Middle frontal gyrus (tissue), 1 donor: ENCODE measurements at regions not wholly inside any gene's neighbourhood (a gene's known extent, or its start where the extent isn't known, plus 50 kb on each side); places are given as distances from the start of the nearest gene placed in this dataset.

Experiments
- DNase-seq: peaks from one replicate; pipeline ENCODE4 v3.0.0-alpha.2; 2015; ENCODE audit warnings: low spot score; ENCODE audit errors: extremely low spot score

DNA sequence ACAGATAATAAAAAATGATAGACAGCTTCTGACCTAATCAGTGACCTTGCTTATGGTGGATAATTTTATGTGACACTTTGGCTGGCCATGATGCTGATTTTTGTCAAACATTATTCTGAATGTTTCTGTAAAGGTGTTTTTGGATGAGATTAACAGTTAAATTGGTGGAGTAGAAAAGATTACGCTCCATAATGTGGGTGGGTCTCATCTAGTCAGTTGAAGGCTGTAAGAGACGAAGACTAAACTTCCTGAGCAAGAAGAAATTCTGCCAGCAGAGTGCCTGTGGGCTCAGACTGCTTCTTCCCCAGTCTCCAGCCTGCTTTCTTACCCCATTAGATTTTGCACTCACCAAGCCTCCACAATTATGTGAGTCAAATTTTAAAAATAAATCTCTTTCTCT lies 214.9 kb upstream of the ITGA4 start:
- DNase-seq = no peak

DNA sequence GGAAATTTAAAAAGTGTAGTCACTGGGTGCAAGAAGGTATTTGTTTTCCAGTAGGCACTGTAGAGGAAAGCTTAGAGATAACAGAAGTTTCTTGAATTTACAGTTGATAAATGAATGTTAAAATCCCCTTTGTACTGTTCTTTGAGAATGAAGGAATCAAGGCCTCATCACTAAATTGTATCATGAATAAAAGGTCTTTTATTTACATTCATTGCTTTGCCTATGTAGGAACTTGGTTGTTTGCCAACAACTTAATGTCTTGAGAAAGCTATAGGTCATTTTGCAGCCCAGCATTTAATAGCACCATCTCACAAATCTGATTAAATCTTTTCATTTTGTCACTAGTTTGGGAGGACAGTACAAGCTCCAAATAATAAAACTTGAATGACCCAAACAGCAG lies 213.9 kb upstream of the ITGA4 start:
- DNase-seq = no peak

DNA sequence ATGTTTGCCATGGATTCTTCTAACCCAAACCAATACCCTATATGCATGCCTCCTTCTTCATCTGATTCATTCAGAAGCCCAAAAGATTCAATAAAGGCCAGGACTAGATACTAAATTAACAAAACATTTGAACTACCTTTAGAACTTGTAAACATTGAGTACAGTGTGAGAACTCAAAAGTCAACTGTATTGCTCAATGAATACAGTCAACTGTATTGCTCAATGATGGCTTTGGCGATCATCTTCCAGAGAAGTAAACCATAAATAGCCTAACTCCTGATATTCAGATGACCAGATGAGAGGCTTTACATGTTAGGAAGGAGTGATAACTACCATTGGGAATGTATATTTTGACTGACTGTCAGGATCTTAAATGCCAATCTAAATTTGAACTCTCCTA lies 206.5 kb upstream of the ITGA4 start:
- no peak for DNase-seq

DNA sequence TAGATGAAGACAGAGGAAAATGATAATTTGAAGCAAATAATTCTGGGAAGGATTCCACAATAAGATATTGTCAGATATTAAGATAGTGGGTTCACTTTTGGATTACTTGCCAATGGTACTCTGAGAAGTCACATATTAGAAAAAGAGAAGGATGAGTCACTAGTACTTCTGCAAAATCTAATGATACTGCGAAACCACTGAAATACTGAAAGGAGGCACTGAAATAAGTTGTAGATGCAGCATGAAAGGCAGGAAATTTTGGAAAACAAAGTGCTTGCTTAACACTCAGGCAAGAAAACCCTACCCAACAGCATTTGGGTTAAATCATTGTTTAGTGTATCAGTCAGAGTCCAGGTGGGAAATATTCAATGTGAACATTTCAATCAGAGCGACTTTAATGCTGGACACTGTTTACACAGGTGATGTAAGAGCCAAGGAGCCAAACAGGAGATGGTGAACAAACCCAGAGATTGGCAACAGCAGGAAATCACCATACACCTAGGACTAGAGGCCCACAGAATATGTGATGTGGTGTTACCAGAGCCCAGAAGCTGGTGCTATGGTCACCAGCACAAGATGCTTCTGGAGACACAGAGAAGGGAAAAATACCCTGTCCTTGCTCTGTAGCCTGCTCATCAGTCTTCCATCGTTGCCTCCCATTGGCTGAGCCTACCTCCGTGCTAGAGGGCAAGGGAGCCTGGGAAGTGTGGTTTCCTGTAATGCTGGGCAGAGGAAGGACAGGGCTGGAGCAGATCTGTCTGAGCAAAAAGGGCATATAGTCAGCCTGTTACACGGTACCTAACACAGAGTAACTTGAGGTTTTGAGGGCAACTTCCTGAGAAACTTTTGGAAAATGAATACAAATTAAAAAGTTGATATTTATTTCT lies 204.7 kb upstream of the ITGA4 start:
- DNase-seq = no peak

DNA sequence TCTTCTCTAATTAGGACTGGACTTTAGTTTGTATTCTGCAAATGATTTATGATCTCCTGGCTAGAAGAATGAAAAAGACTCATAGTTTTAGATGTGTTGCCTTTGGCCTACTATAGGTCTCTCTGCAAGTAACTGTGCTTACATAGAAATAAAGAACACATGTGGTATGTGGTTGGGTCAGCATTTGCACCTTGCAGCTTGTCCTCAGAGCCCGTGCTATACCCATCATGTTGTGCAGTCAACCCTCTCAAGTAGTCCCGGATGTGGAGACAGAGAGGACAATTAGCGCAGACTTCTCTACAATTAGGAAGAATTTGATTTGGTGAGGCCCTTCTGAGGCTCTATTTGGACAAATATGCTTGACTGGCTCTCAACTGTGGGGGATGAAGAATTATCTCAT lies 203.7 kb upstream of the ITGA4 start:
- no peak for DNase-seq

DNA sequence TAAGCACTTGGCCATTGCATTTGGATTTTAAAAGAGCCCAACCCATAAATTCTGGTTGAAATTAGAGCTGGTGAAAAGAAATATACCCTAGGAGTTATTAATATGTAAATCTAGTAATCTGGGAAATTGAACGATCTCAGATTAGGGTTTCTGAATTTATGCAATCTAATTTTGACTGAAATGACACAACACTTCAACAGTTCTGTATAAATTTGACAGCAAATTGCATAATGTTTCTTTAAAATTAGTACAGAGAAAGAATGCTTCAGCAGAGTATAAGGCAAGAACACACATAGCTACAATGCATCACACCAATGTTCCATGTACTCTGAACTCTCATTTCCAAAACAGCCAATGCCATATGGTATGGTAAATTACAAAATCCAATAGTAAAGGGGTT lies 201.5 kb upstream of the ITGA4 start:
- DNase-seq = no peak

DNA sequence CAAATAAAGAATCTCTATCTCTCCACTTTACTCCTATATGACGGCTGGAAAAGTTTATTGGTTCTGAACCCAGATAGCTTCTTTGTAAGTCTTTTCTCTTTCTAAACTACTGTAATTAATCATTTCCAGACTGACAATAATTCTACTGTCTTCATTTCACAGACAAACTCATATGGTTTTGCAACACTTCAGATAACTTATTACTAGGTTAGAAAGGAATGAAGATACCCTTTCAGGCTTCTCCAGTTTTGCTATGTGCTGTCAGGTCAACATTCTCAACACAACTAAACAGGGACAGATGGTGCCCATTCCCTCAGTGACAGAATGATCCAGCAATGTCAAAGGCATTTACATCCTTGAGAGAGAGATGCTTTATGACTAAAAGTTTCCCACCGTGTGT lies 198.5 kb upstream of the ITGA4 start:
- no peak for DNase-seq

DNA sequence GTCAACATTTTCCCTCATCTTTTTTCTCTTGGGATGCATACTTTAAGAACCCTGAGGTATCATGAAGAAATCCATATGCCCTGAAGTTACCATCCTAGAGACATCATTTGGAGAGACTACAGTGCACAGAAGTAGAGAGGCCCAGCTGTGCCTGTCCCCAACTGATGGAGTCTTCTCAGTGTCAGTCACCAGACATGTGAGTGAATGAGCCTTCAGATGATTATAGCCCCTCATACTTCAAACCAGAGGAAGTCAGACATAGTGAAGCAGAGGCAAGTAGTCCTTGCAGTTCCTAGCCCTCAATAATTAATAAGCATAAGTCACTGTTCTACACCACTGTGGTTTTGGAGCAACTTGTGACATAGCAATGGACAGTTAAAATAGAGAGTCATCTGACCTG lies 194.4 kb upstream of the ITGA4 start:
- no peak for DNase-seq

DNA sequence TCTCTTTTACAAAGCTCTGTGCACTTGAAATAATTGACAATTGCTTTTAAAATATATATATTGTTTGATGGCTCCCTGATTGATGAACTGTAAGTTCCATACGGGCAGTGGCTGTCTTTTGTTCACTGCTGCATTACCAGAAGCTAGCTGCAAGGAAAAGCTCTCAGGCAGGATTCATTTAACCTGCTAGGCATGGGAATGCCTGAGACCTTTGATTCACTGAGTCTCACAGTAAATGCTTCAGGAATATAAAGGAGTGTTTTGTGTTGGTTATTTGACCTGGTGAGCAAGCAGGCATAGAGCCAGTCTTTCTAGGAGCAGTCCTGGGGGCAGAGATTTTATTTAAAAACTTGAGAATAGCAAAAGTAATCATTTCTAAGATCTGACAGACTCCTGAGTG lies 193.2 kb upstream of the ITGA4 start:
- no peak for DNase-seq

DNA sequence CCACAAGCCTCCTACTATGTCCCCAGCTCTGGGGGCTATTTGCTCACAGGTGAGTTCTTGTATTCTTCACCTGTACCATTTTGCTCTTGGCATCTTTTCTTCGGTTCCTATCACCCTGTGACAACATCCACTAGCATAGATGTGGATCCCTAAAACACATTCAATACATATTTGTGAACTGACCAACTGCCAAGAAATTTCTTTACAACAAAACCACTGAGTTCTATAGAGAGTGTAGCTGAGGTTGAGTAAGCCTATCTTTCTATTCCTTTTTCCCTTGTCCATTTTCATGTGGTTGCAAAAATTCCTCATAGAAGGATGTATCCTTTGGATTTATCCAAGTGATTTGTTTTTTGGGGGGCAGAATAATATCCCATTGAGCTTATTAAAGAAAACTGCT lies 192.7 kb upstream of the ITGA4 start:
- DNase-seq = no peak

DNA sequence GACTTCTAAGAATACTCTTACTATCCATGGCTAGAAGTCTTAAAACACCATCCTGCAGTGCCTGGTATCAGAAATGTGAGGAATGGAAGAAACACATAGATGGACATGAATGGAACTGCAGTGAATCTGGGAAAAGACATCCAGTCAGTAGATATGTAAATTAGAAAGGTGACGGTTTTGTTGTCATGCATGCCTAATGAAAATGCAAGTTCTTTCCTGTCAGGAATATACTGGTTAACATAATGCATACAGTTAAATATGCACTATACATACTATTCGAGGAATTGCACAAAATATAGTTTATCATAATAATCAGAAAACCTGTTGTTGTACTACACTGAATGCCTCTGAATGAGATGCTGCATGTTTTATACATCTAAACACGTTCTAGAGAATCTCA lies 190.6 kb upstream of the ITGA4 start:
- no peak for DNase-seq

DNA sequence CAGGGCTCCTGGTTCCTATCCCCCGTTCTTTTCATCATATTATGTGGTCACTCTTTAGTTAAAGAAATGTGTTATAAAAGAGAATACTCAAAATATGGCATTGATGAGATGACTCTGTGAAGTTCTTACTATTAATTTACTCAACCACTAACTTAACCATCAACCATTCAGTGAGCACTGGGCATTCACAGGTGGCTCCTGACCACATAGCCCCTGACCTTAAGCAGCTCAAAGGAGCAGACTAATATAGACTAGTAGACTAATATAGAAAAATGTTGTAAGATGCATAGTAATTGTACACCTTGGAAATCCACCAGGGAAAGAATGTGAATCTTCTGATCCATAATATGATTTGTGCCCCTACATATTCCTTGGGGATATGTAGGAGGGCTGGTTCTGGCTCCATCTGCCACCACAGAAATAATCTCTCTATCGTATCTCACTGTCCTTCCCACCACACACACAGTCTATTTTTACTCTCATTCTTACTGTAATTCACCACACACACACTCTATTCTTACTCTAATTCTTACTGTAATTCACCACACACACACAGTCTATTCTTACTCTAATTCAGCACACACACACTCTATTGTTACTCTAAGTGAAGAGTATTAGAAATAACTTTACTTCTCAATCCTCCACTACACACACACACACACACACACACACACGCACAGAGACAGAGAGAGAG lies 188.9 kb upstream of the ITGA4 start:
- DNase-seq = no peak

DNA sequence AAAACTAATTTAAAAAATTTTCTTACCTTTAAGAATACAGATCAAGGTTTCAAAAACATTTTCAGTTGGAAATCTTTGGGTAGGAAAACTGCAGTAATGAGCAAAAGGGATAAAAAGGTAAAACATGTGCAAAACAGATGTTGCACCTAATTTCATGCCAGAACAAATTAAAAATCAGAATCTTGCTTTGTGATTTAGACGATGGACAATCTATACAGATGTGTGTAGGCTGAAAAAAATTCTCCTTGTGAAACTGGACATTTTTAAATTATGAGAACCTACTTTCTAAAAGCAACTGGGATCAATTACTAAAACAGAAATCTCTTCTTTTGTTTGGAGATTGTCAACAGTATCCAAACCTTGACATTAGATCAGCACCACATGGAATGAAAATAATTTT lies 183.2 kb upstream of the ITGA4 start:
- DNase-seq = no peak

DNA sequence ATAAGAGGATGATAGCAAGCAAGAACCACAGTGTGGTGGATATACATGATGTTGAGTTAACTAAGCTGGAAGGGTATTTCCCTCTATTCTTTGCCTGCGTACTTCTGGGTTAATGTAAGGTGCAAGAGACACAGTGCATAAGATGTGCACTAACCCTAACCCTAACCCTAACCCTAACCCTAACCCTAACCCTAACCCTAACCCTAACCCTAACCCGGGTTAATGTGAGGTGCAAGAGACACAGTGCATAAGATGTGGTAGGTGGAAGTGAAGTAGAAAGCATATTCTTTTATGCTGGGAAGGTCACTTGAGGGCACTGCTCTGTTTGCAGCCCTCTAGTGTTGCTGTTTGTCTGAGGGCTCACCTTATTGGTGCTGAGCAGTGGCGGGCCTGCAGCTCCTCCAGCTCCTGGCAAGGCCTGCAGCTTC lies 181.5 kb upstream of the ITGA4 start:
- DNase-seq = no peak

DNA sequence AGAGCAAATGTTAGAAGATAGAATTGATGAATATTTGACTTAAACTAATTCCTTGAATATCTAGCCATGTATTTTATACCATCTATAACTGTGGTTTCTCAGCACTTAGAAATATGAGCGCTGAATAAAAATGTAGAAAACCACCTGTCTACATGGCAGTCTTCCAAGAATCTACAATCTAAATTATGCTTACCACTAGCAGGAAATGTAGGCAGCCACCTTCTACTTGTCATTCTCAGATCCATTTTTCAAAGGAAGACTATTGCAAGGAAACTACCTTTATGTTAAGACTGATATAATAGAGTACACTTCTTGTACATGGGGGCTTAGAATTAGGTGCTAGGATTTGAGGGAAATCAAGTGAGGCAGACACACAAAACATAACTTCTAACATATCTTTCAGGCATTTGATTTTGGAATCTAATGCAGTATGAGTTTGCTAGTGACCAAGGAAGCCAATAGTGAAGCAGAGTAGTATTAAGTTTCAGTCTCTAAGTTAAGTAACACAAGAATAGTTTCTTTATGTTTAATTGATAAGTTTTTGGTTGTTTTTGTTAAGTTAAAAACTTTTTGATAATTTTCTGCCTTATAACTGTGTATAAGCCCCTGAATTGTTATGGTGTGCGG lies 175.9 kb upstream of the ITGA4 start:
- DNase-seq = no peak

DNA sequence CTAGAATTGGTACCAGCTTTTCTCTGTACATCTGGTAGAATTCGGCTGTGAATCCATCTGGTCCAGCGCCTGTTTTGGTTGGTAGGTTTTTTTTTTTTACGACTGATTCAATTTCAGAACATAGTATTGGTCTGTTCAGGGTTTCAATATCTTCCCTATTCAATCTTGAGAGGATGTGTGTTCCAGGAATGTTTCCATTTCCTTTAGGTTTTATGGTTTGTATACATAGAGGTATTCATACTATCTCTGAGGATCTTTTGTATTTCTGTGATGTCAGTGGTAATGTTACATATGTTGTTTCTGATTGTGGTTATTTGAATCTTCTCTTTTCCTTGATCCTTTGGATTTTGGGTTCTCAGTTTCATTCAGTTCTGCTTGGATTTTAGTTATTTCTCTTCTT lies 172.1 kb upstream of the ITGA4 start:
- DNase-seq = no peak

DNA sequence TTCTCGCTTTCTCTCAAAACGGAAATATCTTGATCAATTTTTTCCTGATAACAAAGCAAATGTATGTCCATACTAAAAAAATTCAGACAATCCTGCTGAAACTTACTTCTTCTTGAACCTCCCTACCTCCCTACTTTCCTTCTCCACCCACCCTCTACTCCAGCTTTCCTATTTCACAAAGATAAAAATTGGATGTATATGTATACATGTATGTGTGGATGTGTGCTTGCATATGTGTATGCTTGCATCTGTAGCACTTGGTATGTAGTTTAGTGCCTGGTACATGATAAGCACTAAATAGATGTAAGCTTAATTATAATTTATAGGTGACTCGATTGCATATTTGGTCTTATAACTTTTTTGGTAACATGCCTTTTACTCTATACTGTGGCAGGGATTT lies 167.5 kb upstream of the ITGA4 start:
- DNase-seq = no peak

DNA sequence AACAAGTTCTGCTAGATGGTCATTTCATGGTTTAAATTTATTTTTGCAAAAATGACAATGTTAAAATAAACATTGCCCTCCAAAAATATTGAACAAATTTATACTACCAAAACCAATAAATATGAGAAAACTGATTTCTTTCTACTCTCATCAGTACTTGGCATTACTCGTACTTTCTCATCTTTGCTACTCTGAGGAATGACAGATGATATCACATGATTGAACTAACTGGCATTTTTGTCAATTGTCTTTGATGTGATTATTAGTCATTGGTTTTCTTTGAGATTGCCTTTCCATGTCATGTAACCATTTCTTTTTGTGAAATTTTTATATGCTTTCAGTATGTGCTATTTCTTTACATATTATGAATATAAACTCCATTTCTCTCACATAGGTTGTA lies 167.0 kb upstream of the ITGA4 start:
- DNase-seq = no peak

DNA sequence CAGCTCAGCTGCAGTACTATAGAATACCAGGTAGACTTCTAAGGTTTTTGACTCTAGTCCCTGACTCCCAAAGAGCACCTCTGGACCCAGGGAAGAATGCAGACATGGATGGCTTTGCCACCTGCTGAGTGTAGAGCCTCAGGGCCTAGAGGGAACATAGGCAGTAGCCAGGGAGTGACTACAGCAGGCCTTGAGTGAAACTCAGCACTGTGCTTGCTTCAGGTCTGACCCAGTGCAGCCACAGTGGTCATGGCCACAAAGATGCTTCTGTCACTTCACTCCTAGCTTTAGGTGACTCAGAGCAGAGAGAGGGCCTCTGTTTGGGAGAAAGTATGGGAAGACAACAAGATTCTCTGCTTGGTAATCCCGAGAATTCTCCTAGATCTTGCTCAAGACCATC lies 162.2 kb upstream of the ITGA4 start:
- DNase-seq = no peak

DNA sequence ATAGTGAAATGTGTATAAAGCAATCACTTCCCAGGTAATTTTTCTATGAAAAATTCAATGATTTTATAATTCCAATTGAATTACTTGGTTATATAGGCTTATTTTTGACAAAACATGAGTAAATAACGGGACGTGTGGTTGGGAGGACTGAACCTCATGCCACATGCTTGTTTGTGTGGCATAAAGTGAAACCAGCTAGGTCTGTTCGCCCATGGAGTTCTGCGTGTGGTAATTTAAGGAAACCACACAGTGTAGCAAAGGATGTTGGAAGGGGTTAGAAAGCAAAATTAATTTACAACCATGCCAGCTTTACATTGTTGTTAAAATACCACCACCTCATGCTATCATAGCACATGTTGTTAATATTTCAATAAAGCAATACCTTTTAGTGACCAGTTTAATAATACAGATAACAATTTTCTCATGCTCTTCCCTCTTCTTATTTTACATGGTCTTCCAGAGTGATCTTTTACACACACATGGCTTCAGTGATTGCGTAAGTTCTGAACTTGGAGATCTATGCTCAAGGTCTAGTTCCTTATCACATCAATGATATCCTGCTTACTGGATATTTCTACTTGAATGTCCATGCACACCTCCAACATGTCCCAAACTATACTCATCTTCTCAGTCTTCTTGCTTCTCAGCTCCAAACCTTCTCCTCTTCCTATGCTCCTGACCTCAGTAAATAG lies 156.4 kb upstream of the ITGA4 start:
- DNase-seq = no peak

DNA sequence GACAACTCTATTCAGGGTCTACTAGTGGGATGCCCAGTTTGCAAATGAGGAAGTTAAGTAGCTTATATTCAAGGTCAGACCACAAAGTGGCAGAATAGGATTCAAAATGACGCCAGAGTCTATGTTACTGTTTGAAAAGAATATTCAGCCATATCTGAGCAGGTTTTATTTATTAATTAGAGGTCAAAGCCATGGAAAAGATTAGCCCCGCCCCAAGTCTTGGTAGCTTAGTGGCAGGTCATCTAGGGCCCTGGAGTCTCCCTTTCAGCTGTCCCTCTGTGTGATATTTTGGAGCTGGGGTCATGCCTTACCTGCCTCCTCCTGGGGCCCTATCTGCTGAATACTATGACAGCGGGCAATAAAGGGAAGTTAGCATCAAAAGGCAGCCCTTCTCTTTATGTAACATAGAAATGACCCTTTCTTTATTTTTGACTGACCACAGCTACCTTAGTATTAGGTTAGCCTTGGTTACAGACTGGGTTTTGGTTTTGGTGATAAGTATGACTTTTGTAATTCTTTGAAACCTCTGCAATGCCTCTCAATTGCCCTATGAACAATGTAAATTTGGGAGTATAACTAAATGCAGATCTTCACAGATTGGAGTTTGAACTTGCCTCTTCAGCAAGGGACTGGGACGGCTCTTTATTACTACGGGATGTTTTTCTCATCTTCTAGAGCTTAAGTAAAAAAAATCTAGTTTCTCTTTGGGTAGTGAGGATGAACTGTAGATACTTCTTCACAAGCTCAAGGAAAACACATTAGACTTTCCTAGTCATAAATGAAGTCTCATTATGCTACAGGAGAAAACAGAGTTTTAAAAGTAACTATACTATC lies 153.0 kb upstream of the ITGA4 start:
- DNase-seq = no peak
